ENCODE measurements at regions not wholly inside any gene's neighbourhood (a gene's known extent, or its start where the extent isn't known, plus 50 kb on each side); places are given as distances from the start of the nearest gene placed in this dataset.
"Not testable (repeated sequence)": the region's sequence is repeated elsewhere in the genome, so short reads cannot be mapped to it uniquely, and the experiment has no call there.

GRCh38 chr6:76803038-76803580 lies 660.2 kb downstream of the HTR1B start:
- no peaks in the 10 kb centered on the region for H3K27me3 Mint-ChIP-seq
- ATAC-seq (no peak), DNase-seq (no peak)
- peaks cover 14 to 19% of the 10 kb centered on the region in 2 donors for H3K9me3 Mint-ChIP-seq
- no peak overlapping the region for H3K27ac Mint-ChIP-seq
- H3K4me1 Mint-ChIP-seq, result no peaks in the 10 kb centered on the region
- H3K4me3 Mint-ChIP-seq, result no peak overlapping the region

GRCh38 chr6:76792394-76792793 lies 670.9 kb downstream of the HTR1B start:
- no peak for DNase-seq
- Mint-ChIP-seq H3K27ac (no peak overlapping the region), H3K9me3 (peaks cover 0 to 9% of the 10 kb centered on the region in 2 donors), H3K27me3 (no peaks in the 10 kb centered on the region), H3K4me3 (no peak overlapping the region), H3K4me1 (no peaks in the 10 kb centered on the region)
- ATAC-seq, result no peak

GRCh38 chr6:76790881-76791280 lies 672.4 kb downstream of the HTR1B start:
- DNase-seq (no peak), ATAC-seq (no peak)
- Mint-ChIP-seq H3K27me3 (no peaks in the 10 kb centered on the region), H3K9me3 (peaks cover 0 to 9% of the 10 kb centered on the region in 2 donors), H3K4me3 (no peak overlapping the region), H3K4me1 (no peaks in the 10 kb centered on the region), H3K27ac (no peak overlapping the region)

GRCh38 chr6:76790045-76790796 lies 673.1 kb downstream of the HTR1B start:
- no peaks in the 10 kb centered on the region for H3K27me3 Mint-ChIP-seq
- H3K9me3 Mint-ChIP-seq, result peaks cover 2 to 12% of the 10 kb centered on the region in 2 donors
- no peak overlapping the region for H3K27ac Mint-ChIP-seq
- no peak overlapping the region for H3K4me3 Mint-ChIP-seq
- H3K4me1 Mint-ChIP-seq, result no peaks in the 10 kb centered on the region
- DNase-seq (no peak), ATAC-seq (no peak)

GRCh38 chr6:76789580-76789979 lies 673.7 kb downstream of the HTR1B start:
- Mint-ChIP-seq H3K4me1 (no peaks in the 10 kb centered on the region), H3K27ac (no peak overlapping the region), H3K9me3 (peaks cover 7 to 18% of the 10 kb centered on the region in 2 donors), H3K27me3 (no peaks in the 10 kb centered on the region), H3K4me3 (no peak overlapping the region)
- ATAC-seq, result no peak
- no peak for DNase-seq

GRCh38 chr6:76788155-76788554 lies 675.1 kb downstream of the HTR1B start:
- Mint-ChIP-seq H3K9me3 (peaks cover 15 to 26% of the 10 kb centered on the region in 2 donors), H3K27ac (no peak overlapping the region), H3K4me1 (no peaks in the 10 kb centered on the region), H3K4me3 (no peak overlapping the region), H3K27me3 (no peaks in the 10 kb centered on the region)
- no peak for DNase-seq
- ATAC-seq, result no peak

- Mint-ChIP-seq H3K9me3 (peaks cover 4 to 10% of the 10 kb centered on the region in 2 donors), H3K27ac (no peak overlapping the region)
Observed at GRCh38 chr6:76779068-76779467, 684.2 kb downstream of the HTR1B start.

GRCh38 chr6:76776876-76777275 lies 686.4 kb downstream of the HTR1B start:
- H3K4me3 Mint-ChIP-seq, result no peak overlapping the region
- H3K27me3 Mint-ChIP-seq, result no peaks in the 10 kb centered on the region
- ATAC-seq (no peak), DNase-seq (no peak)
- no peaks in the 10 kb centered on the region for H3K4me1 Mint-ChIP-seq
- H3K27ac Mint-ChIP-seq, result no peak overlapping the region
- H3K9me3 Mint-ChIP-seq, result peaks cover 0 to 16% of the 10 kb centered on the region in 2 donors

More at GRCh38 chr6:76779068-76779467, 684.2 kb downstream of the HTR1B start:
- ATAC-seq (no peak), DNase-seq (no peak)
- no peak overlapping the region for H3K4me3 Mint-ChIP-seq
- H3K4me1 Mint-ChIP-seq, result no peaks in the 10 kb centered on the region
- H3K27me3 Mint-ChIP-seq, result no peaks in the 10 kb centered on the region

GRCh38 chr6:76774781-76775384 lies 688.4 kb downstream of the HTR1B start:
- Mint-ChIP-seq H3K9me3 (peaks cover 0 to 10% of the 10 kb centered on the region in 2 donors), H3K27me3 (no peaks in the 10 kb centered on the region), H3K4me1 (no peaks in the 10 kb centered on the region), H3K27ac (no peak overlapping the region), H3K4me3 (no peak overlapping the region)
- DNase-seq, result no peak
- ATAC-seq, result no peak

GRCh38 chr6:76772951-76773350 lies 690.3 kb downstream of the HTR1B start:
- no peaks in the 10 kb centered on the region for H3K4me1 Mint-ChIP-seq
- H3K27ac Mint-ChIP-seq, result peak overlapping the region in 1 of 2 donors; percentile 71
- DNase-seq, result no peak
- H3K4me3 Mint-ChIP-seq, result no peak overlapping the region
- H3K27me3 Mint-ChIP-seq, result no peaks in the 10 kb centered on the region
- ATAC-seq, result no peak
- H3K9me3 Mint-ChIP-seq, result peaks cover 0 to 10% of the 10 kb centered on the region in 2 donors

- H3K4me3 Mint-ChIP-seq, result no peak overlapping the region
- peaks cover 0 to 10% of the 10 kb centered on the region in 2 donors for H3K9me3 Mint-ChIP-seq
- DNase-seq (no peak), ATAC-seq (no peak)
- H3K27ac Mint-ChIP-seq, result no peak overlapping the region
- no peaks in the 10 kb centered on the region for H3K4me1 Mint-ChIP-seq
- H3K27me3 Mint-ChIP-seq, result no peaks in the 10 kb centered on the region
Observed at GRCh38 chr6:76771059-76771634, 692.1 kb downstream of the HTR1B start.

GRCh38 chr6:76770281-76770680 lies 693.0 kb downstream of the HTR1B start:
- H3K27me3 Mint-ChIP-seq, result no peaks in the 10 kb centered on the region
- DNase-seq (no peak), ATAC-seq (no peak)
- H3K4me1 Mint-ChIP-seq, result no peaks in the 10 kb centered on the region
- H3K27ac Mint-ChIP-seq, result no peak overlapping the region
- no peak overlapping the region for H3K4me3 Mint-ChIP-seq
- peaks cover 0 to 10% of the 10 kb centered on the region in 2 donors for H3K9me3 Mint-ChIP-seq

GRCh38 chr6:76768556-76768955 lies 694.7 kb downstream of the HTR1B start:
- no peaks in the 10 kb centered on the region for H3K4me1 Mint-ChIP-seq
- H3K9me3 Mint-ChIP-seq, result peaks cover 0 to 10% of the 10 kb centered on the region in 2 donors
- no peaks in the 10 kb centered on the region for H3K27me3 Mint-ChIP-seq
- H3K4me3 Mint-ChIP-seq, result no peak overlapping the region
- ATAC-seq (no peak), DNase-seq (no peak)
- H3K27ac Mint-ChIP-seq, result no peak overlapping the region

GRCh38 chr6:76764057-76764456 lies 691.6 kb upstream of the IMPG1 start:
- ATAC-seq (no peak), DNase-seq (no peak)
- H3K4me1 Mint-ChIP-seq, result no peaks in the 10 kb centered on the region
- peaks cover 0 to 12% of the 10 kb centered on the region in 2 donors for H3K9me3 Mint-ChIP-seq
- H3K27me3 Mint-ChIP-seq, result no peaks in the 10 kb centered on the region
- no peak overlapping the region for H3K27ac Mint-ChIP-seq
- no peak overlapping the region for H3K4me3 Mint-ChIP-seq

- Mint-ChIP-seq H3K4me1 (no peaks in the 10 kb centered on the region), H3K27me3 (no peaks in the 10 kb centered on the region), H3K4me3 (no peak overlapping the region), H3K9me3 (peaks cover under 1 to 21% of the 10 kb centered on the region in 2 donors), H3K27ac (no peak overlapping the region)
- ATAC-seq (no peak), DNase-seq (no peak)
Observed at GRCh38 chr6:76752841-76753240, 680.4 kb upstream of the IMPG1 start.

GRCh38 chr6:76745388-76745787 lies 672.9 kb upstream of the IMPG1 start:
- not testable (repeated sequence) for H3K27me3 Mint-ChIP-seq, H3K4me3 Mint-ChIP-seq, ATAC-seq, H3K9me3 Mint-ChIP-seq, H3K27ac Mint-ChIP-seq, H3K4me1 Mint-ChIP-seq, DNase-seq

All from stimulated activated naive CD8-positive, alpha-beta T cell treated with anti-CD3 and anti-CD28 coated beads, Interleukin-15, amount 100 ng/mL, for 72 hours (primary cell).